ENCODE measurements at regions not wholly inside any gene's neighbourhood (a gene's known extent, or its start where the extent isn't known, plus 50 kb on each side); places are given as distances from the start of the nearest gene placed in this dataset.

DNA sequence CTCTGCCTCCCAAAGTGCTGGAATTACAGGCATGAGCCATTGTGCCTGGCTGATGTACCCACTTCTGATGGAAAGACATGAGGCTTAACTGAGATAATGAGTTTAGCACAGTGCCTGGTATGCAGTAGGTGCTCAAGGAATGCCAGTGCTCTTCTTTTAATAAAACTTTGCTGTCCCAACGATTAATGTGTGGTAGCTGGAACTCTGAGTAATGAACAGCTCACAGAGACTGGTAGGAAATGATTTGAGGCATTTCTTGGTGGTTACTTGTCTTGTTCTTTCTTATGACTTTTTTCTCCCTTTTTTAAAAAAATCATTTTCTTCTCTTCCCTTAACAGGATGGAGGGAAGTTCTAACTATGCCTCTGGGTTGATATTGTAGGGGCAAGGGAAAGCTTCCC lies 235.7 kb upstream of the PWP1 start:
- Histone ChIP-seq H3K36me3 (replicated peaks in 1 of 2; ENCODE audit: insufficient read depth in 1 of 2, low read depth in 2 of 2) (no peaks in the 10 kb centered on the region), H3K9me3 (no peaks in the 10 kb centered on the region), H3K27ac (no peak overlapping the region), H3K4me1 (peaks cover 6% of the 10 kb centered on the region), H3K4me3 (no peak overlapping the region), H3K27me3 (no peaks in the 10 kb centered on the region)
- DNase-seq, result no peak
- 35 to 36% methylated on average over 1 of the region's 1 CpG for WGBS, 2 donors
- ATAC-seq, result no peak
- no peak for TF ChIP-seq POLR2A (IDR thresholded peaks at IDR 0.05)
- TF ChIP-seq, protein P1, sequence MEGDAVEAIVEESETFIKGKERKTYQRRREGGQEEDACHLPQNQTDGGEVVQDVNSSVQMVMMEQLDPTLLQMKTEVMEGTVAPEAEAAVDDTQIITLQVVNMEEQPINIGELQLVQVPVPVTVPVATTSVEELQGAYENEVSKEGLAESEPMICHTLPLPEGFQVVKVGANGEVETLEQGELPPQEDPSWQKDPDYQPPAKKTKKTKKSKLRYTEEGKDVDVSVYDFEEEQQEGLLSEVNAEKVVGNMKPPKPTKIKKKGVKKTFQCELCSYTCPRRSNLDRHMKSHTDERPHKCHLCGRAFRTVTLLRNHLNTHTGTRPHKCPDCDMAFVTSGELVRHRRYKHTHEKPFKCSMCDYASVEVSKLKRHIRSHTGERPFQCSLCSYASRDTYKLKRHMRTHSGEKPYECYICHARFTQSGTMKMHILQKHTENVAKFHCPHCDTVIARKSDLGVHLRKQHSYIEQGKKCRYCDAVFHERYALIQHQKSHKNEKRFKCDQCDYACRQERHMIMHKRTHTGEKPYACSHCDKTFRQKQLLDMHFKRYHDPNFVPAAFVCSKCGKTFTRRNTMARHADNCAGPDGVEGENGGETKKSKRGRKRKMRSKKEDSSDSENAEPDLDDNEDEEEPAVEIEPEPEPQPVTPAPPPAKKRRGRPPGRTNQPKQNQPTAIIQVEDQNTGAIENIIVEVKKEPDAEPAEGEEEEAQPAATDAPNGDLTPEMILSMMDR (IDR thresholded peaks at IDR 0.05), result no peak
- intact Hi-C loops (cut with DNase I), result no loop called here

DNA sequence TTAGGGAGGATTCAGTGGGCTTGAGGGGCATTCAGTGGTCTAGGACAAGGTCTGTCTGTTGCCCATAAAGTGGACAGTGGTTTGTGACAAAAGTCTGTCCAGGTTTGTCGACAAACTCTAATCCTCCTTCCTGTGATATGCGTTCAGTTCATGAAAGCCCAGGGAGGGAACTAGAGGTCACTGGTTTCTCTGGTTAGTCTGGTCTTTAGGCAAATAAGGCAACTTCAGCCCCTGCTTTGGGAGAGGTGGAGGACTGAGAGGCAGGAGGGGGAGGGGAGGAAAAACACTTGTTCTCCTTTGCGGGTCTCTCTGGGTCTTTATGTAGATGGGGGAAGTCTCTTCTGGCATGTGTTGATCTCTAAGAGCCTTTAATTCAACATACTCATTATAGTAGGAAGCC lies 235.1 kb upstream of the PWP1 start:
- Histone ChIP-seq H3K27ac (no peak overlapping the region), H3K36me3 (replicated peaks in 1 of 2; ENCODE audit: insufficient read depth in 1 of 2, low read depth in 2 of 2) (no peaks in the 10 kb centered on the region), H3K9me3 (no peaks in the 10 kb centered on the region), H3K4me1 (peaks cover 6% of the 10 kb centered on the region), H3K27me3 (no peaks in the 10 kb centered on the region), H3K4me3 (no peak overlapping the region)
- no peak for DNase-seq
- intact Hi-C loops (cut with DNase I), result no loop called here
- 19% methylated on average over 3 of the region's 3 CpGs for WGBS, 2 donors
- TF ChIP-seq POLR2A (IDR thresholded peaks at IDR 0.05), result no peak
- TF ChIP-seq, protein P1 (IDR thresholded peaks at IDR 0.05), result no peak
- ATAC-seq, result no peak

DNA sequence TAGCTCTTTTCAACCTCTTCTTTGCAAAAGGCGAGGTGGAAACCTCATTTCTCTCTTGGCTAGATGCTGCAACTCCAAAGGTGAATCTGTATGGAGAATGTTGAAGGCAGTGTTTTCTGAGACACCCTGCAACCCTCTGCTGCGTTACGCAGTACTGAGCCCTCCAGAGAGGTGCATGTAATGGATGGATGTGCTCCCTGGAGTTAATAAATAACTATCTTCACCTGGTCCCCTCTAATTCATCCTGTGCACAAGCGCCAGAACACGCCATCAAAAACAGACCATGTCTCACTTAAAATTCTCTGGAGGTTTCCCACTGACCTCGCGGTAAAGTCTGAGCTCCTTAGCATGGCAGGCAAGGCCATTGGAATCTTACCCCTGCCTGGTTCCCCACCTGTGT lies 234.4 kb upstream of the PWP1 start:
- Histone ChIP-seq H3K4me3 (no peak overlapping the region), H3K4me1 (peaks cover 6% of the 10 kb centered on the region), H3K9me3 (no peaks in the 10 kb centered on the region), H3K27me3 (no peaks in the 10 kb centered on the region), H3K27ac (no peak overlapping the region), H3K36me3 (replicated peaks in 1 of 2; ENCODE audit: insufficient read depth in 1 of 2, low read depth in 2 of 2) (no peaks in the 10 kb centered on the region)
- ATAC-seq (no peak), DNase-seq (no peak)
- TF ChIP-seq POLR2A (IDR thresholded peaks at IDR 0.05), result no peak
- TF ChIP-seq, protein P1 (IDR thresholded peaks at IDR 0.05), result no peak
- intact Hi-C loops (cut with DNase I), result no loop called here
- WGBS, 2 donors, result 26 to 43% methylated on average over 7 of the region's 7 CpGs

DNA sequence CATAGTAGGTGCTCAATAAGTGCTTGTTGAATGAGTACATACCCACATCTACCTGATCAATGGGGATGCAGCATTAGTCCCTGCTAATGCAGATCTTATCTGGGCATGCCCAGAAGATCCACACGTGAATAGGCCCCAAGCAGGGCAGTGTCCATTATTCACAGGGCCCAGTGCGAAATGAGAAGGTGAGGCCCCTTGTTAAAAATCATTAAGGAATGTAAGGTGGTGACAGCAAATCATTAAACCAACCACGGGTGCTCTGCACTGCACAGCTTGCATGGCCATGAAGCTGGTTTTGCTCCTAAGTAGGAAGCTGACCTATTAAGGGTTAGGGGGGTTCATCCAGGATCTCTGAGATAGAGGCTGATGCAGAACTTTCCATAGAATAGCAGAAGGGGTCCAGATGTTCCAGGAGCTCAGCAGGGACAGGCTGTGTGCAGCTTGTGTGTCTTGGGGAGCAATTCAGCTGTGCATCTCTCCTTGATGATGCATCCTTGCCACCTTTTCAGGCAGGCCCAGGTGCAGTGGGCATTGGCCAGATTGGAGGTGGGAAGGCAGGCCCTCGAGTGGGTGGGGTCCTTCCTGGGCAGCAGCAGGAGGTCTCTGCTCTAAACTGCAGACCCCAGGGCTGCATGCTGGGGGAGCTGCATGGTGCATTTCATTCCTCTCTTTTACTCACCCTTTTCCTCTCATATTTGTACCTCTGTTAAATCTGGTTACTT lies 231.3 kb upstream of the PWP1 start:
- Histone ChIP-seq H3K27me3 (no peaks in the 10 kb centered on the region), H3K36me3 (replicated peaks in 1 of 2; ENCODE audit: insufficient read depth in 1 of 2, low read depth in 2 of 2) (no peaks in the 10 kb centered on the region), H3K4me3 (no peak overlapping the region), H3K9me3 (no peaks in the 10 kb centered on the region), H3K4me1 (peaks cover 11% of the 10 kb centered on the region), H3K27ac (no peak overlapping the region)
- ATAC-seq (no peak), DNase-seq (no peak)
- 34 to 37% methylated on average over 4 of the region's 4 CpGs for WGBS, 2 donors
- TF ChIP-seq POLR2A (IDR thresholded peaks at IDR 0.05), result no peak
- TF ChIP-seq, protein P1 (IDR thresholded peaks at IDR 0.05), result no peak
- intact Hi-C loops (cut with DNase I), result no loop called here

DNA sequence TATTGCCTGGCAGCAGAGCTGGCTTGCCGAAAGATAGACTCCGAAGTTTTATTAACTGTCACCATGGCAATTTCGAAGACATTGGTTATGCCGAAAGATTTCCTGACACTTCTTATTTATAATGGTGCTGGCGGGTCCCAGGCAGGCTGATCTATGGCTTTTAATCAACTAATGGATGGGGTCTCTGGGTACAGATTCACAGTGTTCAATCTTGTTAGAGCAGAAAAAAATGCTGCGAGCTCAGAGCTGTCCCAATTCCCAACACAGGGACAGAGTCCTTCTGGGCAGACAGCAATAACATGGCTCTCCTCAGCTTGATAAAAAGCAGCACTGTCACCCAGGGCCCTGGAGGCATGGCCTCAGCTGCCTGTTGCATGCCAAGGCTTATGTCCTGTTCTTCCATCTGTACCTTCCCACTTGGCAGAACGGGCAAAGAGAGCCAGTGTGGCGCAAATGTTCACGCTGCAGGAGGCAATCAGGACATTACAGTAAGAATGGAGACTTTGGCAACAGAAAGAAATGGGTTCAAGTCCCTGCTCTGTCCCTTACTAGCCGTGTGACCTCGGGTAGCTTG lies 228.2 kb upstream of the PWP1 start:
- Histone ChIP-seq H3K9me3 (no peaks in the 10 kb centered on the region), H3K36me3 (replicated peaks in 1 of 2; ENCODE audit: insufficient read depth in 1 of 2, low read depth in 2 of 2) (no peaks in the 10 kb centered on the region), H3K27ac (no peak overlapping the region), H3K27me3 (no peaks in the 10 kb centered on the region), H3K4me3 (no peak overlapping the region), H3K4me1 (peaks cover 11% of the 10 kb centered on the region)
- intact Hi-C loops (cut with DNase I), result no loop called here
- 81 to 85% methylated on average over 11 of the region's 11 CpGs for WGBS, 2 donors
- DNase-seq (no peak), ATAC-seq (no peak)
- no peak for TF ChIP-seq POLR2A (IDR thresholded peaks at IDR 0.05)
- TF ChIP-seq, protein P1 (IDR thresholded peaks at IDR 0.05), result no peak

Measured in body of pancreas (tissue), 4 donors.